ENCODE measurements at regions not wholly inside any gene's neighbourhood (a gene's known extent, or its start where the extent isn't known, plus 50 kb on each side); places are given as distances from the start of the nearest gene placed in this dataset.

DNA sequence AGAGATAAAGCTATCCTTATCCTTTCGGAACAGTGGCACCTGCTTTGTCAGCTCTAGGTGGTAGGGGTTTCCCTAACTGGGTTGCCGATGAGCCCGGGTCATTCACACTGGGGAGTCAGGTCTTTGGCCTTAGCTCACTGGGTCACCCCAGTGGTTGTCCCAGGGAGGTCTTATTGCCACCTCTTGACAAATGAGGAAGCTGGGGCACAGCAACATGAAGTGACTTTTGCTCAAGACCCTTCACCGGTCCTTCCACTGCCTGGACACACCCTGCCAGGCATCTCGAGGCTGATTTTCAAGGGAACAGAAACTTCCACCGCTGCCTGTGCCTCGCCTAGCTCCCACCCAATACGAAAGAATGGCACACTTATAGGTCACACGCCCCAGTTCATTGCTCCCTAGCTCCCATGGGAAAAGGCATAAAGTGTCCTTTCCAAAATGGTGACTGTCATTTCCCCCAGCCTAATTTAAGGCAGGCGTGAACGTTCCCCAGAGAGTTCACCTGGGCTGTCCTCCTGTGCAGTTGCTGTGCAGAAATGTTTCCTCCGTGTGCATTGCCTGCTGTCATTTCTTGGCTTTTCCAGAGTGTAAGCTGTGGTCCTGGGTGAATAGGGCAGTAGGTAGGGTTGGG lies 156.1 kb upstream of the CCND2 start:
- H3K27ac ChIP-seq (ENCODE audit: low read depth in 1 of 2, low read length in 1 of 2), result no peak overlapping the region
- H3K36me3 ChIP-seq (ENCODE audit: control insufficient read depth in 2 of 2, insufficient read depth in 2 of 2, low read length in 1 of 2), result no peaks in the 10 kb centered on the region
- 79% methylated on average over 12 of the region's 12 CpGs for WGBS
- no peak overlapping the region for H3K4me3 ChIP-seq (ENCODE audit: low read length in 2 of 2)
- H3K9me3 ChIP-seq (ENCODE audit: control insufficient read depth in 2 of 2, insufficient read depth in 1 of 2, low read length in 1 of 2), result no peaks in the 10 kb centered on the region
- peaks cover 12 to 53% of the 10 kb centered on the region in 2 donors for H3K4me1 ChIP-seq (ENCODE audit: control insufficient read depth in 2 of 2, insufficient read depth in 2 of 2, low read length in 2 of 2)
- peaks cover 0 to 2% of the 10 kb centered on the region in 2 donors for H3K27me3 ChIP-seq (ENCODE audit: control insufficient read depth in 2 of 2, insufficient read depth in 1 of 2, low read length in 1 of 2)
- DNase-seq (ENCODE audit: low read depth in 6 of 9, low spot score in 9 of 9), result no peak

DNA sequence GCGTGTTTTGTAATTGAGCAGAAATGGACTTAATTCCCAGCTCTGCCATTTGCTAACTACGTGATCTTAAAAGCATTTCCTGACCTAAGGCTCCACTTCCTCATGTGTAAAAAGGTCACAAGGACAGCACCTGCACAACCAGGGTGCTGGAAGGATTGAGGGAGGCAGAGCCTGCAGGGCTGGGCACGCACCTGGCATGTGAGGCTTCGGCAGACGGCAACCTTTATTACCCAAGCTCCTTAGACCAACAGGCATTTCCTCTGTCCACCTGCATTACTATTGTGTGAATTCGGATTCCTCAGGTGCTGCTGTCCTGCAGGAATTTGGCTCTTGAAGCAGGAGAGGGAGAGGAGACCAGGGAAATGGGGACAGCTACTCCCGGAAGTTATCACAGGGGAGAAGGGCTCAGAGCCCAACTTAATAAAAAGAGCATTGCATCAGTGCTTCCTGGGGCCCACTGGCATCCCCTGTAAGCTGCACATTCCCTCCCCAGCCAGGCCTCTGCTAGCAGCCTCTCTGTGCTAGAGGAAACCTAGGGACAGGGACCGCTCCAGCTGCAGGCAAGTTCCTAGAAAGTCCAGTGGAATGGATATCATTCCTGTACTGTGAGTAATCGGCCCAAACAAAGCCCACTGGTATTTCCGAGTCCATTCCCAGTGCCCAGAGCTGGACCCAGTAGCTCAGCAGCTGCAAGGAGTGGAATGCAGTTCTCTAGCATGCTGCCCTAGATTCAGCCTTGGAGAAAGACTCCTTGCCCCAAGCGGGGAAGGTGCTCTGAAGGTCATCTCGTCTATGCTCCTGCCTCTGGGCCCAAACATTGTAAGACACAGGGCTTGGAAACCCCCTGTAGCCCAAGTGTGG lies 157.1 kb upstream of the CCND2 start:
- H3K27ac ChIP-seq (ENCODE audit: low read depth in 1 of 2, low read length in 1 of 2), result no peak overlapping the region
- no peaks in the 10 kb centered on the region for H3K9me3 ChIP-seq (ENCODE audit: control insufficient read depth in 2 of 2, insufficient read depth in 1 of 2, low read length in 1 of 2)
- H3K4me3 ChIP-seq (ENCODE audit: low read length in 2 of 2), result no peak overlapping the region
- WGBS, result 61% methylated on average over 12 of the region's 12 CpGs
- no peaks in the 10 kb centered on the region for H3K36me3 ChIP-seq (ENCODE audit: control insufficient read depth in 2 of 2, insufficient read depth in 2 of 2, low read length in 1 of 2)
- H3K27me3 ChIP-seq (ENCODE audit: control insufficient read depth in 2 of 2, insufficient read depth in 1 of 2, low read length in 1 of 2), result peaks cover 0 to 2% of the 10 kb centered on the region in 2 donors
- H3K4me1 ChIP-seq (ENCODE audit: control insufficient read depth in 2 of 2, insufficient read depth in 2 of 2, low read length in 2 of 2), result peaks cover 12 to 53% of the 10 kb centered on the region in 2 donors
- DNase-seq (ENCODE audit: low read depth in 6 of 9, low spot score in 9 of 9), result peak in 2 of 9 donors; percentile 28 to 57

DNA sequence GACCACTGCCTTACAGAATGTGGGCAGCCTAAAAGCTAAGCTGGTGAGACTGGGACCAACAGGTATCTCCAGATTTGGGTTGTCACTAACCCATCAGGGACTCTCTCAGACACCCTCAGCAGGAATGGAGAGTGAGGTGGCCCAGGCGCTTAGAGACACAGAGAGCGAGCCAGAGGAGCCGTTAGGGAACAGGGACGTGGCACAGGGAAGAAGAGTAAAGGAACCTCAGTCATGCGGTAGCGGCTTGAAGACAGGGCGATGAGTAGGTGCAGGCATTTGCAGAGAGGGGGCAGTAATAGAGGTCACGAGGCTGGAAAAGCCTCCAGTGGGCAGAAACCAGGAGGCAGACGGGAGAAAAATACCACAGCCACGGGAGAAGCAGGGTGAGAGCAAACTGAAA lies 158.0 kb upstream of the CCND2 start:
- H3K27me3 ChIP-seq (ENCODE audit: control insufficient read depth in 2 of 2, insufficient read depth in 1 of 2, low read length in 1 of 2), result peaks cover 0 to 2% of the 10 kb centered on the region in 2 donors
- H3K4me1 ChIP-seq (ENCODE audit: control insufficient read depth in 2 of 2, insufficient read depth in 2 of 2, low read length in 2 of 2), result peaks cover 12 to 55% of the 10 kb centered on the region in 2 donors
- no peaks in the 10 kb centered on the region for H3K36me3 ChIP-seq (ENCODE audit: control insufficient read depth in 2 of 2, insufficient read depth in 2 of 2, low read length in 1 of 2)
- DNase-seq (ENCODE audit: low read depth in 6 of 9, low spot score in 9 of 9), result no peak
- no peak overlapping the region for H3K27ac ChIP-seq (ENCODE audit: low read depth in 1 of 2, low read length in 1 of 2)
- no peaks in the 10 kb centered on the region for H3K9me3 ChIP-seq (ENCODE audit: control insufficient read depth in 2 of 2, insufficient read depth in 1 of 2, low read length in 1 of 2)
- 92% methylated on average over 10 of the region's 10 CpGs for WGBS
- H3K4me3 ChIP-seq (ENCODE audit: low read length in 2 of 2), result no peak overlapping the region

DNA sequence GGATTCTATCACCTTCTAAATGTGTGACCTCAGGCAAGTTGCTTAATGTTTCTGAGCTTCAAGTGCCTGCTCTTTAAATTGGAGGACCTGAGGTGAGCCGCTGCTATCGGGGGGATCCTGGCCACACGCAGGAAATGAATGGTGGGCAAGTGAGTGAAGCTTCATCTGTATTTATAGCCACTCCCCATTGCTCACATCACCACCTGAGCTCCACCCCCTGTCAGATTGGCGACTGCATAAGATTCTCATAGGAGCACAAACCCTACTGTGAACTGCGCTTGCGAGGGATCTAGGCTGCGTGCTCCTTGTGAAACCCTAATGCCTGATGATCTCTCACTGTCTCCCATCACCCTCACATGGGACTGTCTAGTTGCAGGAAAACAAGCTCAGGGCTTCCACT lies 158.6 kb upstream of the CCND2 start:
- Histone ChIP-seq H3K4me1 (ENCODE audit: control insufficient read depth in 2 of 2, insufficient read depth in 2 of 2, low read length in 2 of 2) (peaks cover 12 to 55% of the 10 kb centered on the region in 2 donors), H3K27me3 (ENCODE audit: control insufficient read depth in 2 of 2, insufficient read depth in 1 of 2, low read length in 1 of 2) (peaks cover 0 to 2% of the 10 kb centered on the region in 2 donors), H3K4me3 (ENCODE audit: low read length in 2 of 2) (no peak overlapping the region), H3K27ac (ENCODE audit: low read depth in 1 of 2, low read length in 1 of 2) (no peak overlapping the region), H3K36me3 (ENCODE audit: control insufficient read depth in 2 of 2, insufficient read depth in 2 of 2, low read length in 1 of 2) (no peaks in the 10 kb centered on the region), H3K9me3 (ENCODE audit: control insufficient read depth in 2 of 2, insufficient read depth in 1 of 2, low read length in 1 of 2) (no peaks in the 10 kb centered on the region)
- DNase-seq (ENCODE audit: low read depth in 6 of 9, low spot score in 9 of 9), result no peak
- WGBS, result 51% methylated on average over 7 of the region's 7 CpGs

- no peak overlapping the region for H3K4me3 ChIP-seq (ENCODE audit: low read length in 2 of 2)
- no peak overlapping the region for H3K27ac ChIP-seq (ENCODE audit: low read depth in 1 of 2, low read length in 1 of 2)
- H3K9me3 ChIP-seq (ENCODE audit: control insufficient read depth in 2 of 2, insufficient read depth in 1 of 2, low read length in 1 of 2), result no peaks in the 10 kb centered on the region
- DNase-seq (ENCODE audit: low read depth in 6 of 9, low spot score in 9 of 9), result peak in 1 of 9 donors; percentile 37
- H3K36me3 ChIP-seq (ENCODE audit: control insufficient read depth in 2 of 2, insufficient read depth in 2 of 2, low read length in 1 of 2), result no peaks in the 10 kb centered on the region
- 53% methylated on average over 2 of the region's 2 CpGs for WGBS
- H3K27me3 ChIP-seq (ENCODE audit: control insufficient read depth in 2 of 2, insufficient read depth in 1 of 2, low read length in 1 of 2), result no peaks in the 10 kb centered on the region
- H3K4me1 ChIP-seq (ENCODE audit: control insufficient read depth in 2 of 2, insufficient read depth in 2 of 2, low read length in 2 of 2), result peaks cover 8 to 40% of the 10 kb centered on the region in 2 donors
Observed at GRCh38 chr12:4112734-4113325, 160.7 kb upstream of the CCND2 start.

GRCh38 chr12:4112290-4112689 lies 161.3 kb upstream of the CCND2 start:
- no peak for DNase-seq (ENCODE audit: low read depth in 6 of 9, low spot score in 9 of 9)
- Histone ChIP-seq H3K36me3 (ENCODE audit: control insufficient read depth in 2 of 2, insufficient read depth in 2 of 2, low read length in 1 of 2) (no peaks in the 10 kb centered on the region), H3K4me1 (ENCODE audit: control insufficient read depth in 2 of 2, insufficient read depth in 2 of 2, low read length in 2 of 2) (peaks cover 7 to 34% of the 10 kb centered on the region in 2 donors), H3K27ac (ENCODE audit: low read depth in 1 of 2, low read length in 1 of 2) (no peak overlapping the region), H3K9me3 (ENCODE audit: control insufficient read depth in 2 of 2, insufficient read depth in 1 of 2, low read length in 1 of 2) (no peaks in the 10 kb centered on the region), H3K4me3 (ENCODE audit: low read length in 2 of 2) (no peak overlapping the region), H3K27me3 (ENCODE audit: control insufficient read depth in 2 of 2, insufficient read depth in 1 of 2, low read length in 1 of 2) (no peaks in the 10 kb centered on the region)
- WGBS, result 97% methylated on average over 7 of the region's 7 CpGs

- Histone ChIP-seq H3K36me3 (ENCODE audit: control insufficient read depth in 2 of 2, insufficient read depth in 2 of 2, low read length in 1 of 2) (no peaks in the 10 kb centered on the region), H3K4me3 (ENCODE audit: low read length in 2 of 2) (no peak overlapping the region), H3K27me3 (ENCODE audit: control insufficient read depth in 2 of 2, insufficient read depth in 1 of 2, low read length in 1 of 2) (no peaks in the 10 kb centered on the region), H3K9me3 (ENCODE audit: control insufficient read depth in 2 of 2, insufficient read depth in 1 of 2, low read length in 1 of 2) (no peaks in the 10 kb centered on the region), H3K27ac (ENCODE audit: low read depth in 1 of 2, low read length in 1 of 2) (no peak overlapping the region), H3K4me1 (ENCODE audit: control insufficient read depth in 2 of 2, insufficient read depth in 2 of 2, low read length in 2 of 2) (peaks cover 3 to 26% of the 10 kb centered on the region in 2 donors)
- WGBS, result 98% methylated on average over 5 of the region's 5 CpGs
- DNase-seq (ENCODE audit: low read depth in 6 of 9, low spot score in 9 of 9), result no peak
Observed at GRCh38 chr12:4111010-4111409, 162.6 kb upstream of the CCND2 start.

DNA sequence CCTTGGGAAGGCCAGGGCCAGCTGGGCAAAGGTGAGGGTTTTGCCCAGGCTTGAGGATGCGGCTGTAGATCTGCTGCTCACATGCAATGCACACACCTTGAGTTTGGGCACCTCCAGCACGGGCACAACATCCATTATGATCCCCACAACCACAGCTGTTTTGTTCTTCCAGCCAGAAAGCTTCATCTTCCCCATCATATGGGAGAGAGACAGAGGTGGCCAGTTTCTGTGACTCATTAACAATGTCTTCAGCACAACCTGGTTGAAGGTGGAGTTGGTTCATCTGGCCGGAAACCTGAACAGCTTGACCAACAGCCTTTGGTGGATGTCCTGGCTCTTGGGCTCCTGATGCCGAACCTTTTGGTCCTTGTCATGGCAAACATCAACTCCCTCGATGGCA lies 163.7 kb upstream of the CCND2 start:
- Histone ChIP-seq H3K27ac (ENCODE audit: low read depth in 1 of 2, low read length in 1 of 2) (no peak overlapping the region), H3K4me1 (ENCODE audit: control insufficient read depth in 2 of 2, insufficient read depth in 2 of 2, low read length in 2 of 2) (peaks cover 0 to 15% of the 10 kb centered on the region in 2 donors), H3K4me3 (ENCODE audit: low read length in 2 of 2) (no peak overlapping the region), H3K9me3 (ENCODE audit: control insufficient read depth in 2 of 2, insufficient read depth in 1 of 2, low read length in 1 of 2) (no peaks in the 10 kb centered on the region), H3K27me3 (ENCODE audit: control insufficient read depth in 2 of 2, insufficient read depth in 1 of 2, low read length in 1 of 2) (no peaks in the 10 kb centered on the region), H3K36me3 (ENCODE audit: control insufficient read depth in 2 of 2, insufficient read depth in 2 of 2, low read length in 1 of 2) (no peaks in the 10 kb centered on the region)
- DNase-seq (ENCODE audit: low read depth in 6 of 9, low spot score in 9 of 9), result no peak
- over 99% methylated on average over 5 of the region's 5 CpGs for WGBS

DNA sequence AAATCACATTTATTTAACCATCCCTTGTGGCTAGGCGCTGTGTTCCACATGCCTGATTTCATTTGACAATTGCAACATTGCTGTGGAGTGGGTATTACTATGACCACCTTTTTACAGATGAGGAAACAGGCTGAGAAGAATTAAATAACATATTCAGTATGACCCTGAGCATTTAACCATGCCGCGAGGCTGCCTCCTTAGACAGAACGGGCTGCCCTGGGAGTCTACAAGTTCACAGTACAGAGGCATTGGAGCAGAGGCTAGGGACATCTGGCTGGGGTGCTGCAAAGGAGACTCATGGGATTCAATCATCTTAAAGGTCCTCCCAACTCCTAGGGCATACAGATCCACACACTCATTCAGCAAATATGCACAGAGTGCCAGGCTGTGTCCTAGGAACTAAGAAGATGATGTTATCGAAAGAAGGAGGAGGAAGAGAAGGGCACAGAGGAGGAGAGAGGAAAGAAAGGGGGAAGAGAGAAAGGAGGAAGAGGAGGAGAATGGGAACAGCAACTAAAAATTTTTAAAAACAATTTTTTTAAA lies 164.7 kb upstream of the CCND2 start:
- no peaks in the 10 kb centered on the region for H3K9me3 ChIP-seq (ENCODE audit: control insufficient read depth in 2 of 2, insufficient read depth in 1 of 2, low read length in 1 of 2)
- H3K4me3 ChIP-seq (ENCODE audit: low read length in 2 of 2), result no peak overlapping the region
- H3K36me3 ChIP-seq (ENCODE audit: control insufficient read depth in 2 of 2, insufficient read depth in 2 of 2, low read length in 1 of 2), result no peaks in the 10 kb centered on the region
- H3K27ac ChIP-seq (ENCODE audit: low read depth in 1 of 2, low read length in 1 of 2), result no peak overlapping the region
- DNase-seq (ENCODE audit: low read depth in 6 of 9, low spot score in 9 of 9), result no peak
- WGBS, result 97% methylated on average over 5 of the region's 5 CpGs
- H3K27me3 ChIP-seq (ENCODE audit: control insufficient read depth in 2 of 2, insufficient read depth in 1 of 2, low read length in 1 of 2), result no peaks in the 10 kb centered on the region
- peaks cover 0 to 14% of the 10 kb centered on the region in 2 donors for H3K4me1 ChIP-seq (ENCODE audit: control insufficient read depth in 2 of 2, insufficient read depth in 2 of 2, low read length in 2 of 2)
